Caki2 (cell line): ENCODE measurements at regions not wholly inside any gene's neighbourhood (a gene's known extent, or its start where the extent isn't known, plus 50 kb on each side); places are given as distances from the start of the nearest gene placed in this dataset.

Source experiments
- DNase-seq: peaks from one replicate; pipeline ENCODE4 v3.0.0-alpha.2; 2015; ENCODE audit warnings: low read depth
- in situ Hi-C: cut with HindIII; loops from 2 replicates; pipeline ENCODE4 v1.10.0; 2016; ENCODE audit warnings: low sequenced_read_pairs, low pct_unique_long_range_greater_than_20kb, mixed read lengths

- DNase-seq, result no peak
- in situ Hi-C loops, result no loop called here
Observed at GRCh38 chr12:124506145-124506831, 61.1 kb downstream of the NCOR2 start.

GRCh38 chr12:124505001-124505818 lies 62.2 kb downstream of the NCOR2 start:
- no peak for DNase-seq
- in situ Hi-C loops, result no loop called here

GRCh38 chr12:124504273-124505000 lies 63.0 kb downstream of the NCOR2 start:
- DNase-seq, result no peak
- in situ Hi-C loops, result no loop called here

GRCh38 chr12:124503305-124503704 lies 64.1 kb downstream of the NCOR2 start:
- no peak for DNase-seq
- in situ Hi-C loops, result no loop called here

DNA sequence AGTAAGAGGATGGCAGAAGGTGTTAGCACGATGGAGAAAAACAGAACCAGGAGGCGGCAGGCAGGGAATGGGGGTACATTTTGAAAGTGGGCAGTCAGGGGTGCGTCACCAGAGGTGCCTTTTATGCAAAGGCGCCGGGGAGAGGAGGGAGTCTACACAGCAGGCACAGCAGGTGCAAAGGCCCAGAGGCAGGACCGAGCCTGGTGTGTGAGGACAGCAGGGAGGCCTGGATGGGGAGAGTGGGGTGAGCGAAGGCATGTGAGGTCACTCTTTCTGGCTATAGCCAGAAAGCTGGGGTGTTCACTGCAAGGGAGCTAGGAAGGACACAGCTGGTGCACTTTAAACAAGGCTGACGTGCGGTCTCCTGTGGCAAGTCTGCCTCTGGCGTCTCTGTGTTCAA lies 65.0 kb downstream of the NCOR2 start:
- in situ Hi-C loops, result no loop called here
- DNase-seq, result no peak

- DNase-seq, result no peak
- in situ Hi-C loops, result no loop called here
Observed at GRCh38 chr12:124501827-124502226, 65.6 kb downstream of the NCOR2 start.

DNA sequence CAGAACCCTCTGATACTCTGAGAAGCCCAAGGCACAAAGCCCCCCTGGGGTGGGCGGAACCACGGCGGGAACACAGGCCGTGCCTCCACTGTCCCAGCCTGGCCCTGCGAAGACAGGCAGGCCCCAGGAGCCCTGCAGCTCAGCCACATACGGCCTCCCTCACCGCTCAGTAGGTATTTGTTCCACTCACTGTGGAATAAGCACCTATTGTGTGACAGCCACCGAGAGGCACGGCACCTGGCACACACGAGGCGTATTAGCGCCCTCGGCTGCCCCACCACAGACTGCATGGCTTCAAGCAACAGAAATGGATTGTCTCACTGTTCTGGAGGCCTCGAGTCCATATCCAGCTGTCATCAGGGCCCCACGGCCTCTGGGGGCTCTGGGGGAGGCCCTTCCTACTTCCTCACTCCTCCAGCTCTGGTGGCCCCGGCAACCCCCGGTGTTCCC lies 66.3 kb downstream of the NCOR2 start:
- in situ Hi-C loops, result no loop called here
- no peak for DNase-seq

DNA sequence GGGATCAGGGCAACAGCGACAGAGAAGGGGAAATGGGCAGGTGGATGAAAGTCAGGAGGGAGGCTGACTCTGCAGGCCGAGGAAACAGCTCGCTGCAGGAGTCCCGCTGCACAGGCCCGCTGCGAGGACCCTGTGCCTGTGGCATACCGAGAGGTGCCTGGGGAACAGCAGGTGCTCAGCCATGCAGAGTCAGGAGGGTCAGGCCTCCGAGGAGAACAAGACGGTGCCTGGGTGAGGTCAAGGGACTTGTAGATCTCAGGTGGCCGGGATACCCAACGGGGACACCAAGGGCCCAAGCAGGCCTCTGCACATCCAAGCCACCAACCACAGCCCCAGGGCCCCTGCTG lies 67.5 kb downstream of the NCOR2 start:
- in situ Hi-C loops, result no loop called here
- no peak for DNase-seq

- in situ Hi-C loops, result no loop called here
- DNase-seq, result no peak
Observed at GRCh38 chr12:124499190-124499753, 68.1 kb downstream of the NCOR2 start.

DNA sequence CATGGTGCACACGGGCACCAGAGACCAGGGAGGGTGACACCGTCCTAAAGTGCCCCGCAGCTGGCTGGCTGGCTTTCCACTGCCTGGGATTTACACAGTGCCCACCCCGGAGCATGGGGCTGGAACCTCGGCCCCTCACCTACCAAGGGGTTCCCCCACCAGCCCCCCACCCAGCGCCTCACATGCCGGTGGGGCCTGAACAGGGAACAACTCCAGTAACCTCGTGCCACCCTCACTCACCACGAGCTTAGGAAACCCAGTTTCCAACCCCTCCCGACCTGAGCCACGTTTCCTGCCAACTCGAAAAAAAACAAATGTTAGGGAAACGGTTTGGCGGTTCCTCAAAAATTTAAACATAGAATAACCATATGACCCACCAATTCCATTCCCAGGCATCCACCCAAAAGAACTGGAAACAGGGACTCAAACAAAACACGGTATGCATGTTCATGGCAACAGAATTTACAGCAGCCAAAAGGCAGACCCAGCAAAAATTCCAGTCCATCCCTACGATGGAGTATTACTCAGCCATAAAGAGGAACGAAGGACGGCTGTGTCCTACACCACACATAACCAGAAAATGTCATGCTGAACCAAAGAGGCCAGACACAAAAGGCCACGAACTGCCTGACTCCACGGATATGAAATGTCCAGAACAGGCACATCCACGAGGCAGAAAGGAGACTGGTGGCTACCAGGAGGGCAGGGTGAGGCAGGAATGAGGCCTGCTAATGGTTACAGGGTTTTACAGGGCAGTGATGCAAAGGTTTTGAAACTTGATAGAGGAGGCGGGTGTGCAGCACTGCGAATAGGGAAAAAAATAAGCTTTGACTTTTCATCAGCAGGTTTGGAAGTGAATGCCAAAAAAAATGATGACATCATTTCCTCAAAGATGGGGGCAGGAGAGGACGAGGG lies 68.9 kb downstream of the NCOR2 start:
- in situ Hi-C loops, result no loop called here
- no peak for DNase-seq

DNA sequence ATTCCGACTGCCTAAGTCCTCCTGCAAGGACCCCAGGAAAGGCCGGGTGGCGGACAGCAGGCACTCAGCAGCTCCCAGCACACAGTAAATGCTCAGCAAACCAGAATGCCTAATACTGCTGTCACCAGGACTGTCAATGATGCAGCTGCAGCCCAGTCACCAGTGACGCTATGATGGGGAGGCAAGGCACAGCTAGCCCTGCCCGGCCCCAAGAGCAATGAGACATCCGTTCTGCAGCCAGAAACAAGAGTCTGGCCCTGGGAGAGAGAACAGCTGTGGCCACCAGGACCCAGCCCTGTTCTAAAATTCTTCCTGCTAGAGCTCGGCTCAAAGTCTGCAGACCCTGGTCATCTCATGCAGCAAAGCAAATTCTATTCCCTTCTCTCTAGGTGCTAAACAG lies 69.8 kb downstream of the NCOR2 start:
- in situ Hi-C loops, result no loop called here
- no peak for DNase-seq

DNA sequence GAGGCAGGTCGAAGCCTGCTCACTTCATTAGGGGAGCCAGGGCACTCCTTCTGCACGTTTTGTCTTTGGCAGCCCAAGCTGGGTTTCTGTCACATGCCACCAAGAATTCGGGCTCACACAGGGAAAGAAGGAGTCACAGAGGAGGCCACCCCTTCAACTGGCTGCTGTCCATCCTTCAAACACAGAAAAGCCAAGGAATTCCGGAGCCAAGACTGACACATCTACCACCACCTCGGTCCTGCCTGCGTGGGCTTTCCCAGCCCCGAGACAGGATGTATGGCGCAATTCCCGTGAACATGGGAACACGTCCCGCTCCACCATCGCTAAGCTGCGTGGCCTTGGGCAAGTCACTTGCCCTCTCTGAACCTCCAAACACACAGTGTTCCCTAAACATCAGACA lies 70.4 kb downstream of the NCOR2 start:
- in situ Hi-C loops, result no loop called here
- DNase-seq, result no peak

DNA sequence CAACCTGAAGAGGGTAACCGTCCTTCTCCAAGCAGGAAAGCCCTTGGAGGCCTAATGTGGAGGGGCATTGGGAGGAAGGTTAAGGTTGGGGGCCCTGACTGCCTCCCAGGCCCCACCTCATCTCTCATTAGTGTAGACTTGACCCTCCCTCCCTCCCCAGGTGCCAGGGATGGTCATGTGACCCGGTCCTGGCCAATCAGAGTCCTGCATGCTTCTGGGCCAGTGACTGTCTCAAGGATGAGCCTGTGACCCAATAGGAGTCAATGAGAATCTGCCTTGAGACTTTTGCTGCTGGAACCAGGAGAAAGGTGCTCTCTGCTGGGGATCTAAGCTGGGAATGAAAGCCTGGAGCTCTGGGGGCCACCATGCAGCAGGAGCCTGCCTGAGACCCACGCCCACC lies 70.8 kb downstream of the NCOR2 start:
- in situ Hi-C loops, result no loop called here
- no peak for DNase-seq

DNA sequence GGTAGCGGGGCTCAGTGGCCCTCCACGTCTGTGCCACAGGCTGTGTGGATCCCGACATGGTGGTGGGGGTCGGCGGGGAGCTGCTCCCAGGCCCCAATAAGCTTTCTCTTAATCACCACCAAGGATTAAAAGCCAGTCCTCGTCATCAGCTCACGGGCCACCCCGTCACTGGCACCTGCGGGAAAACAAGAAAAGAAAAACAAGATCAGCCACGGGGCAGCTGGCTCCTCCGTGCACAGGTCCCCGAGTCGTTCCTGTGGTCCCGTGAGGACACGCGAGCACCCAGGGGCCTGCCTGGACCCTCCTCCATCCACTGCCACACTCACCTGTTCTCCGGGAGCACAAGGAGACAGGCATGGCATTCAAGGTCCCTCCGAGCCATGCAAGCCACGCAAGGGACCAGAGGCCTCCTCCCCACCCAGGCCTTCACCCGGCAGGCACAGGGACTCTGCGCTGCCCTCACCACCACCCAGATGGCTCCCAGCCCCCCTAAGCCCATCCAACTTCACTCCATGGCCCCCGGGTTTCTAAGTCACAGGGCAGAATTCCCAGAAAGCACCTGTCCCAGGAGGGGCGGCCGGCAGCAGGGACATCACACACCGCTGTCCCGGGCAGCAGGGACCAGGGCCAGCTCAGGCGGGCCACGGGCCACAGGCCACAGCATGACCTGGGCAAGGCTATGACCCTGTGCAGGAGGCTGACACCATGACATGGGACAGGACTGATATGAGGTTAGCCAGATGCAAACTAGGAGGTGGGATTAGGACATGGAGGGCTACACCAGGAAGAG lies 72.0 kb downstream of the NCOR2 start:
- in situ Hi-C loops, result no loop called here
- no peak for DNase-seq

DNA sequence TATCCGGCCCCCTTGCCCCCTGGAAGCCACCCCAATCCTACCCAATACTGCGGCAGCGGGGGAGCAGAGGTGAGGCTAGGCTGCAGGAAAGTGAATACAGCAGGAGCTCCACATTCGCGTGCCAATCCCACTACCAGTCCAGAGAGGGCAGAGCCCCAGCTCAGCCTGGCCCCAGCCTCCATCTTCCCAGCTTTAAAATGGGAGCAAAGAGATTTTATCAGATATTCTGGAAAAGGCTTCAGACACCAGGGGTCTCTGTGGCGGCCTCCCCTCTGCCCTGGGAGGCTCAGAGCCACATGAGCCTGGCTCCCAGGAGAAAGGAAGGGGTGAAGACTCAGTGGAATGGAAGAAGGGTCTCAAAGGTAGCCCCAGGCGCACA lies 72.7 kb downstream of the NCOR2 start:
- DNase-seq, result no peak
- in situ Hi-C loops, result no loop called here

DNA sequence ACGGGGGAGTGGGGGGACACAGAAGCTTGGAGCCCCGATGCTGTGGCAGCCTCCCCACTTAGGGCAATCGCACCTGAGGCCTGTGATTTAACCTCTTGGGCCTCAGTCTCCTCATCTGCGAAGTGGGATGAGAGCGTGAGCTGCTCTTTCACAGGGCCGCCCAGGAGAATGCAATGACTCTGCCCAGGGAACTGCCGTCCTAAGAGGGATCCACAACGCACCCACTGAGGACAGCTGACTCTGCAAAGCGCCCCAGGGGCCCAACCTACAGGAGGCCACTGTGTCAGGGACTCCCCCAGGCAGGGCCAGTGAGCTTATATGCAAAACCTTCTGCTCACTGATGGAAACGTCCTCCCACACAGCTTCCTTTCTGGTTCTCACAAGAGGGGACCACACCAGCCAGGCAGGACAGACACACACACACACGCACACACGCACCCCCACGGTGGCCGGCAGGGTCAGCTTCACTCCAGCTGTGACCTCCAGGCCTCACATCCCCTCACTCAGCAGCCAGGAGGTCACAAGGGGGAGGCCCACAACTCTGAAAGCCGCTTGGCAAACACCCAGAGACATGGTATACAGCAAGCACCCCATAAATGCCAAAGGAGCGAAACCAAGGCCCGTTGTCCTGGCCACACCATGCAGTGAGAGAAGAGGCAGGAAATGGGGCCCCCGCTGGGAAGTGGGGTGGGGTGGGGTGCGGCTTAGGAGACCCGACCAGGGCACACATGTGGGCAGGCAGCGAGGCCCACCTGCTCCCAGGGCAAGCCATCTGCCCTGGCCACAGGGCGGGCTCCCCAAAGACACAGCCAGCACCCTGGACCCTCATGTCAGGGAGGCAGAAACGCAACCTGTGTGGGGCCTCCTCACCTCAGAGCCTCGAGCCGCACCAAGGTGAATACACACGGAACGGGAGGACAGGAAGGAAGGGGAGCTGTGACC lies 73.3 kb downstream of the NCOR2 start:
- DNase-seq, result no peak
- in situ Hi-C loops, result no loop called here
